ENCODE measurements at regions not wholly inside any gene's neighbourhood (a gene's known extent, or its start where the extent isn't known, plus 50 kb on each side); places are given as distances from the start of the nearest gene placed in this dataset.
A peak's percentile ranks its signal among the peaks of the same experiment; 100 is the strongest.

DNA sequence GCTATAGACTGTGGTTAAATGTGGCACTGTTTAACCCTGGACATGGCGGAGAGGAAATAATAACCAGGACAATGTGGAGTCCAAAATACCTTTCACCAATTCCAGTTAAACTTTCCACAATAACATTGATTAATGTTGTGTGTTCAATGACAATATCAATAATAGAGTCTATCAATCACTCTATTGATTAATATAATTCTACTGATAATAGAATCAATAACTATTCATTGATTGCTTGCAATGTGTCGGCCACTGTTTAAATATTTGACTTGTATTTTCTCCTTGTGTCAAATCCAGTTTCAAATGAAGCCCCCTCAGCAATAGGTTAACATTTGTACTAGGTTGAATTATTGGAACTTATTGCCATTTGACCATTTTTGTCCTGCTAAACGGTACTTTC lies 187.0 kb downstream of the PTPN20 start:
- ATAC-seq (ENCODE audit: poor library complexity) (no peak), DNase-seq (no peak)
- intact Hi-C loops (cut with DNase I), result no loop called here

DNA sequence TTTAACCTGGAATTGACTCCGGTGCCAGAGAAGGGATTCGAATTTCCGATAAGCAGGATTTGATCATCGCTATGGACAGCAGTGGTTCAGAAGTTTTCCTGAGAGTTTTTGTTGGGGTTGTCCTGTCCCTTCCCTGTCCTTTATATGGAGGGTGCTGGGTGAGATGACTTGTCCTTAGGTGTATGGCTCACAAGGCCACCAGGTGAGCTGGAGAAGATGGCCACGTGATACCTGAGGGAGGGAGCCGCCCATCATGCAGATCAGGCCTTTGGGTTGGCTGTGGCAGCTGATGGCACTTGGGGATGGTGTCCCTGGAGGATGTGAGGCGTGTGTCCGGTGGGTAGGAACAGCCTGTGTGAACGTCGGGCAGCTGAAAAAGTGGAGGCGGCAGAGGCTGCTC lies 187.7 kb downstream of the PTPN20 start:
- intact Hi-C loops (cut with DNase I), result no loop called here
- no peak for ATAC-seq (ENCODE audit: poor library complexity)
- DNase-seq, result no peak

DNA sequence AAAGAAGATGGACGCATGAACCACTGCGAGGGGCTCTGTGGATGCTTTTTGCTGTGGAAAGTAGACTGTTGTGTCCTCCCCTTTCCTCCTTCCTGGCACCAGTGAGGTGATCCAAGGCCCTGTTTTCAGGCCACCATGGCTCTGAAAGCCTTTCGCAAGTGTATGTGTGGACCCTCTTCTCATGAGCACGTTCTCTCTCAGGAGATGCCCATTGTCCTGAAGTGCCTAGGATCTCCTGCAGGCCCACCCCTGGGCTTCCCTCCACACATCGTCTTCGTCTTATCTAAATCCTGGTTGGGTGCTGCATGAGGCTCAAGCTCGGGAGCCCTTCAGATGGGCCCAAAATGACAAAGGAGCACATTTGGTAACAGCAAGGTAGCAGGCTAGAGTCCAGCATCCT lies 188.2 kb downstream of the PTPN20 start:
- intact Hi-C loops (cut with DNase I), result no loop called here
- no peak for ATAC-seq (ENCODE audit: poor library complexity)
- DNase-seq, result no peak

DNA sequence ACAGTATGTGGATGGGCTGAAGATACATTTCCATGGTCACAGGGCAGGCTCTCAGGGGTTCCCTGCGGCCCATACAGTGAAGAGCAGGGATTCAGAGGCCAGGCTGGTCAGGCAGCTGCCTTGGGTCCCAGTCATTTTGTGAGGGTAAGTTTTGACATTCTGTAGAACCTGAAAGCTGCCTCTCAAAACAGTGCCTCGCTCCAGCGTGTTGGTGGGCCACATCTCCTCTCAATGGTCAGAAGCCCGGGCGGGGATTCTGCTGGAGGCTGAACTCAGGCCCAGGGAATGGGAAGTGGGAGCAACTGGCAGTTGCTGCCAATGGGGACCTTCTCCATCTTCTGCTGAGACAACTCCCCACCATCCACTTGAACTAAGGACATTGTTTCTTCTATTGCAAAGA lies 190.0 kb downstream of the PTPN20 start:
- ATAC-seq (ENCODE audit: poor library complexity), result no peak
- DNase-seq, result no peak
- intact Hi-C loops (cut with DNase I), result no loop called here

DNA sequence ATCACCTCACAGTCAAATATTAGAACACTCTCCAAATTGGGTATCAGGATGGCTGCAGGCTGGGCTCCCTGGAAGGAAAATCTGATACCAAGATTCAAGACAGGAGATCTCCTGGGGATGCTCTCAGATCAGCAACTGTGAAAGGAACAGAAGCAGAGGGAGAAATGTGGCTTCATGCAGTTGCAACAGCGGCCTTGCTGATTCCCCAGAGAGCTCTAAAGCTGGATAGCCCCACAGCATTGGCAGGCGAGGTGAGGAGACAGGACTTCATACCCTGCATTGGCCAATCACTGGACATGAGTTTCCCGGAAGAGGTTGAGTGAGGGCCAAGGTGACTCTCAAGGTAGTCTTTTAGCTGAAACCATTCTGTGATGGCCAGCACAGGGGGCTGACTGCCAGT lies 190.6 kb downstream of the PTPN20 start:
- intact Hi-C loops (cut with DNase I), result no loop called here
- DNase-seq, result no peak
- no peak for ATAC-seq (ENCODE audit: poor library complexity)

DNA sequence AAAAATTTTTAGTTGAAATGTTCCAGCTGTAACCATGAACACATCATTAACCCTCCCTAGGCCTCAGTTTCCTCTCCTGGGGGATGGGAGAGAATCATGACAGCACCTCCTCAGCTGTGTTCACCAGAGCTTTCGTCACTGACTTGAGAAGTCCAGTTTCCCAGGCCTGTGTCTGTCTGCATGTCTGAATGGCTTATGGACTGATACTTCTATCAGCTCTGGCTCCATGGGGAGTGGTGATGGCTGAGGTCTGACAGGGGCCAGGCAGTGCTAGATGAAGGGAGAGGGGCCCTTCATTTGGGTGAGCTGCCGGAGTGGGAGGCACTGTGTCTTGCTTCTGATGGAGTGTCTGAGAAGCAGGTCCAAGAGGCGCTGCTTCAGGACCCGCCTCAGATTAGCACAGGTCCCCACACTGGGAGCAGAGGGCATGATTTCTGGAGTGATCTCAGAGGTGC lies 192.9 kb downstream of the PTPN20 start:
- ATAC-seq (ENCODE audit: poor library complexity), result no peak
- no peak for DNase-seq
- intact Hi-C loops (cut with DNase I), result no loop called here

DNA sequence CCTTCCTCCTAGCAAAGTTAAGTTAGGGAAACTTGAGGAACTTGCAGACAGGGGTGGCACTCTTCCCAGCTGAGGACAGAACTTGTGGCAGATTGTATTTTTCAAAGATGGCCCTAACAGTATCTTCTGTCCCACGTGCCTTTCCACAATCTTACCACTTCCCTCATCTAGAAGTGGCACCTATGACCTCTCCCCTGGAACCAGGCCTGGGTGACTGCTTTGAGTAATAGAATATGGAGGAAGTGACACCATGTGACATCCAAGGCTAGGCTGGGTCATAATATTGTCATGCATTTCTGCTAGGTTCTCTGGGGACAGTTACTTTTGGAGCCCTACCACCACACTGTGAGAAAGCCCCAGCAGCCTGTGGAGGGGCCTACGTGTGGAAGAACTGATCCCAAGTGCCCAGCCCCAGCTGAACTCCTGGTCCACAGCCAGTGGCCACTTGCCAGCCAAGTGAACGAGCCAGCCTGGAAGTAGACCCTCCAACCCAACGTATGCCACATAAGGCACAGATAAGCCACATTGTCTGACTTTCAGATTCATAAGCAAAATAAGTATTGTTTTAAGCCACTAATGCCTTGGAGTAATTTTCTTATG lies 193.7 kb downstream of the PTPN20 start:
- DNase-seq (no peak), ATAC-seq (ENCODE audit: poor library complexity) (peak; percentile 51)
- intact Hi-C loops (cut with DNase I), result no loop called here

DNA sequence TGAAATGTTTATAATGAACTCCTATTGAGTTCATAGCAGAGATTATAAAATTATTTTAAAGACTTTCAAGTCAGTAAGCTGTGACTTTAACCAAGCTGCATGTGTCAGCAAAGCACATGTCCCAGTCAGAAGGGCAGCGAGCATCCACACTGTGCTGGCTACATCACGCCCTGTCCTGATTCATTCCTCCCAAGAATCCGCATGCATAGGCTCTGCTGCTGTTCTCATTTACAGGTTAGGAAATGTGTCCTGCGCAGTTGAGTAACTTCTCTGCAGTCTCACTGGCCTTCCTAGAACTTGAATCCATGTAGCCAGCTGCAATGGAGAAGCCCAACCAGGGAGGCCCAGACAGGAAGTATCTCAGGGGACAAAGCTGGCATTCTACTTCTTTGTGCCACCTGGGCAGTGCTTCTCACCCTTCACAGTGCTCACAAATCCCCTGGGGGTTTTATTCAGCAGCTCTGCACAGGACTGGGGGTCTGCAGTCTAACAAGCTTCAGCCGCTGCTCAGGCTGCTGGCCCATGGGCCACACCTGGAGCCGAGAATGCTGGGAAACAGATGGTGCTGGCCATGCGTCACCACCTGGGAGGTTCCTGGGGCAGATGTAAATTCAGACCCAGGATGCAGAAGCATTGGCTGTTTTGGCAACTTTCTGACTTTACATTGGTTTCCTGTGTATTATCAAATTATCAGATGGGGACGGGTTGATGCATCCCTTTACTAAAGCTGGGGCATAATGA lies 192.8 kb upstream of the GDF10 start:
- intact Hi-C loops (cut with DNase I), result no loop called here
- ATAC-seq (ENCODE audit: poor library complexity) (no peak), DNase-seq (no peak)

DNA sequence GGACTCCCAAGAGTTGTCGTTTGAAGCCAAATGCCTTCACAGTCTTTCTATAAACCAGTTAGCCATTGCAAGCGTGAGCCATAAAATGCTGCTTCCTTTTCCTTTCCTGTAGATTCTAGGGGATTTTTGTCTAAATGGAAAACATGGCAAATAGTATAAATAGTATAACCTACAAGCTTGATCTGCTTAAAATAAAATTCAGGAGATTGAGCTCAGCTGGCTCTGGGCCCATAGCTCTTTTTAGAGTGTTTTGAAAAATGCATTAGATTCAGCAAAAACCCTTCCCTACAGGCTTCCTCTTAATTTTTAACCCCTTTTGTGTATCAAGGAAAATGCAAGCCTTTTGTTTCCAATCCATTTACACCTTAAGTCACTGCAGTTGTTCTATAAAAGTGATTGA lies 190.1 kb upstream of the GDF10 start:
- DNase-seq (no peak), ATAC-seq (ENCODE audit: poor library complexity) (no peak)
- intact Hi-C loops (cut with DNase I), result no loop called here

DNA sequence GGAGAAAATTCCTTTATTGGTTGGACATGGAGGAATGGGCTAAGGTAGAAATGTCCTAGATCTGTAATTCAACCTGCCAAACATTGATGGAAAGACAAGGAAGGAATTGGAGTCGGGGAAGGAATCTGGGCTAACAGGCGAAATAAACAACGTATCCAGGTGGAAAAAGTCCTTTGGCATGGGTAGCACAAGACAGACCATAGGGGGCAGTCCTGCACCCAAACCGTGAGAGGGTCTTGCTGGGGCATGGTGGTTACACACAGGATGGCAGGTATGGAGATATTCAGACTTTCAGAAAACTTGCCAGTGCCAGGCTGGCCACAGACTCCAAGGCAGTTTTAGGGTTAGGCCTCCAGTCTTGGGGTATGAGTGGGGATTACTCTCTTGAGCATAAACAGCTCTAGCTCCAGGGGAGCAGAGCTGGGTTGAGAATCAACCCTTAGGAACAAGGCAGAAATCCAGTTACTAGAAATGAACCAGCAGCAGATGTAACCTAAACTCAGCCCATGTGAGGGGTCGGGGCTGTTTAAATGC lies 188.6 kb upstream of the GDF10 start:
- DNase-seq, result no peak
- intact Hi-C loops (cut with DNase I), result no loop called here
- no peak for ATAC-seq (ENCODE audit: poor library complexity)

DNA sequence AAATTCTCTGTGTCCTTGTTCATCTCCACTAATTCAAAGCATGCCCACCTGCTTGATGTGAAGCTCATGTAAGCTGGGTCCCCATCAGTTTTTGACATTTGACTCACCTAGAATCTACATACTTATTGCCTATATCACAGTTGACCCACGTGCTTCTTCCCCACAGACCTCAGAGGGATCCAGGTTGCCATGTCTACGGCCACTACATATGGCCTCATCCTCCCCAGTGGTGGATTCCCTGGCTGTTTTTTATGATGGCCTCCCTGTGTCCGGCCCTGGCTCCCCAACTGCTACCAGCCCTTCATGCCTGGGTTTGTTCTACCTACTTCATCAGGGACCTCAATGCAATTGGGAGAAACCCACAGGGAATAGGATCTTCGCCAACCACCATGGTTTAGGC lies 187.4 kb upstream of the GDF10 start:
- ATAC-seq (ENCODE audit: poor library complexity), result no peak
- DNase-seq, result no peak
- intact Hi-C loops (cut with DNase I), result no loop called here

DNA sequence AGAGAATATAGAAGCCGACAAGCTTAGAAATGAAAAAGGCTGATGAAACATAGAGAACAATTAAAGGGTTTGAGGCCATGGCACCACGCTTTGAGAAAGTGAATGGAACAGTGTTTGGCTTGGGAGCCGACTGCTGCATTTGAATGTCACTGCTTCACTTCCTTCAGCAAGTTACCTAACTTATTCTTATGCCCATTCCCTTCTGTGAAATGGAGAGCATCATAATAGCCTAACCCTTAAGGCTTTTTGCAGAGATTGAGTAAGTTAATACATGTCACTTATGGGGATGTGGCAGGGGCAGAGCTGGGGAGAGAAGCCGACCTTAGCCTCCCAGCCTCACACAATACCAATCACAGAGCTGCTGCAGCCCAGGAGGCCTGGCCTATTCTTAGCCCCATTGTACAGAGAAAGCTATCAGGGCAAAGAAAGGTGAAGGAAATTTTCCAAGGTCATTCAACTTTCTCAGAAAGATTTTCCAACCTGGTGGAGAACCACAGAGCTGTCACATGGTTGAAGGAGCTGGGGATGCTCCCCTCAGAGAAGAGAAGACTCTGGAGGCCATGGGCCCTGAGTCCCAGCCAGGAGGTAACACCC lies 186.0 kb upstream of the GDF10 start:
- no peak for DNase-seq
- intact Hi-C loops (cut with DNase I), result no loop called here
- no peak for ATAC-seq (ENCODE audit: poor library complexity)

DNA sequence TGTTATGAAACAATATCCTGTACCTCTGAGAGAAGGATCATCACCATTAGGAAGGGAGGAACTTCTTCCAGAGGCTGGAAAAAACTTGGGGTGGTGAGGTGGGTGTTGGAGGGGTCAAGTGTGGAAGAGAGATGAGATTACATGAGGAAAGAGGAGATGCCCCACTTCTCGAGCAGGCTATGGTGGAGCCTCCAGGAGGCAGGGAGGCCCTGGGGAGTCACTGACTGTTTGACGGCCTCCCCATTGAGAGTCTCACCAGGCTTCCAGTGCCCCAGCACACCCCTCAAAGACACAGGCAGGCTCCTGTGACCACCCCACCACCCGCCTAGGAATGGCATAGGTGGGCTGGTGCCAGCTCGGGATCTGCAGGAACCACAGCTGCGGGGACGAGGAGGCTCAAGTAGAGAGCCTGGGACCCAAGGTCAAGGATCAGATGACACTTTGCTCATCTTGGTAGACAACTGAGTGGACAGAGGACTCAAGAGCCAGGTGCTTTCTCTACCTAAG lies 185.3 kb upstream of the GDF10 start:
- DNase-seq (no peak), ATAC-seq (ENCODE audit: poor library complexity) (no peak)
- intact Hi-C loops (cut with DNase I), result no loop called here

DNA sequence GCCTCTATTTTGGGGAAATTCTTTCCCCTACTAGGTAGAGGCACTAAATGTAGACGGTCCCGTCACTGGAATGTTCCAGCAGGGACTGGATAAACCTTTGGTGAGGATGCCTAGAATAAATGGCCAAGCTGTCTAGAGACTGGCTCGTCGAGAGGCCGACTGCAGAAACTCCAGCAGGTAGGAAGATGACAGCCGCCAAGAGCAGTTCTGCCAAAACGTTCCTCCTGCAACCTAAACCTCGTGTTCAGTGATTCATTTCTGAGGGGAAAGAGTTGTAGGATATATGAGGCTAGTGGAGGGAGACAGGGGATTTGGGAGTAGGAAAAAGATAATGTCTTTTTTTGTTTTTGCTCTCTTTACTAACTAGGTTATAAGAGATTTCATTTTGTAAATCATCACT lies 184.7 kb upstream of the GDF10 start:
- intact Hi-C loops (cut with DNase I), result no loop called here
- DNase-seq (no peak), ATAC-seq (ENCODE audit: poor library complexity) (no peak)

DNA sequence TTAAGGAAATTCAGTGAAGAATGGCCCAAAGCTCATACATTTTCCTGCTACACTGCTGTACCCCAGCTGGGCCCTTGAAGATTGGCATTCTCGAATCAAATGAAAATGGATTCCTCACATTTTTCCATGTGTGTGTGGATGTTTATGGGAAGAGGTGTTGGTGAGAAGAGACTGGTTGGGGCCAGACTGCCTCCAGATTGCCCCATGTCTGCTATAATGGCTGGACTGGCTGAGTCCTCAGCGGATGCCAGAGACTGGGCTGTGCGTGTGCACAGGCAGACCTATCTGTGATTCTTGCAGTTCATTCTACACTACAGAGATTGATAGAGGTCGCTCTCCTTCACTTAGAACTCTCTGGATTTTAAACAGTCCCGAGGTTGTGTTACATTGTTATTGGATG lies 183.6 kb upstream of the GDF10 start:
- intact Hi-C loops (cut with DNase I), result no loop called here
- no peak for ATAC-seq (ENCODE audit: poor library complexity)

DNA sequence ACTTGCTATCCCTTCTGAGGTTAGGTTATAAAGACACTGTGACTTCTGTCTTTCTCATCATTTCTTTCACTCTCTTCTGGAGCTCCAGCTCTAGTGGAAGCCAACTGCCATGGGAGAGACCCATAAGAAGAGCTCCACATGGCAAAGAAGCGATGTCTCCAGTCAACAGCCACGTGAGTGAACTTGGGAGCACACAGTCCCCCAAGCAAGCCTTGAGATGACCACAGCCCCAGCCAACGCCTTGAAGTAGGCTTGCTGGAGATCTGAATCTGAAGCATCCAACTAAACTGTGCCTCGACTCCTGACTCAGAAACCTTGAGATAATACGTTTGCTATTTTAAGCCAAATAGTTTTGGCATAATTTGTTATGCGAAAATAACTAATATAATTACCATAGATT lies 181.7 kb upstream of the GDF10 start:
- intact Hi-C loops (cut with DNase I), result no loop called here
- DNase-seq (no peak), ATAC-seq (ENCODE audit: poor library complexity) (no peak)

More for the DNA sequence above, 183.6 kb upstream of the GDF10 start:
- DNase-seq, result no peak

DNA sequence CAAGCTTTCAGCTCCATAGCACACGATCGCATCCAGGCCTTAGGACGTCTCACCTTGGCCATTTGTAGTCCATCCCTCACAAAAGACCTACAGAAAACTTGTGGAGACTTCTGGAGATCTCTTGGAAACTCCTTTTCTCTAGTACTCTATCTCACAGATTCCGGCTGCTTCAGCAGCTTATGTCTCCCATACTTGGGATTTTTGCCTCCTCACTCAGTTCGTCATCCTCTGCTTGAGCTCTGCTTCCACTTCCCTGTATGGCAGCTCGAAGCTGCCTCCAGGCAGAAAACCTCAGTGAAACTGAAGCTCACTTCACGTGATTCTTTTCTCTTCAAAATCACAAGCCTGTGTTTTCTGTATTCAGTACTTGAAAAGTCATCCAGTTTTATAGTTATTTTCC lies 178.7 kb upstream of the GDF10 start:
- ATAC-seq (ENCODE audit: poor library complexity), result no peak
- intact Hi-C loops (cut with DNase I), result no loop called here

DNA sequence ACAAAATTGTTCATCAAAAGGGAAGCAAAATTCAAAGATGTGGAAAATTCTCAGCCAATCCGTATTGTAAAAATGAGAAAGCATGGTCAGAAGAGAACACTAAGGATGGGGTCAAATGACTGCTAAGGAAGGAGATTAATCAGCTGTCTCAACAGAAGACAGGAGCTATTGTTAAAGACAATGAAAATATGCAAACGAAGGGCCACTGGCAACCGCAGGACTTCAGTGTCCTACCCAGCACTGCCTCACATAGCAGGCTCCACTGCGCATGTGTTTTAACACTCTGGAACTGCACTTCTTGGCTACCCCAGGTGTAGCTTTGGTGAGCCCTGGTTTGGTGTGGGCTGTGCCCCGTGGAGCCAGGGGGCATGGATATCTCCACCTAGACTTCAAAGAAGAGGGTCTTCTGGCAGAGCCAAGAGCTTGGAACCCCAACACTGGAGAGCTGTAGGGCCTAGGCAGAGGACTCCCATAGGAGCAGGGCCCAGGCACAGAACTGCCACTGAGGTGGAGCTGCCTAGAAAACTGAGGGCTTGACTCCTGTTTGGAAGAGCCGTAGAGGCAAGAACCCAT lies 176.2 kb upstream of the GDF10 start:
- intact Hi-C loops (cut with DNase I), result no loop called here
- ATAC-seq (ENCODE audit: poor library complexity), result no peak

More for the DNA sequence above, 178.7 kb upstream of the GDF10 start:
- no peak for DNase-seq

DNA sequence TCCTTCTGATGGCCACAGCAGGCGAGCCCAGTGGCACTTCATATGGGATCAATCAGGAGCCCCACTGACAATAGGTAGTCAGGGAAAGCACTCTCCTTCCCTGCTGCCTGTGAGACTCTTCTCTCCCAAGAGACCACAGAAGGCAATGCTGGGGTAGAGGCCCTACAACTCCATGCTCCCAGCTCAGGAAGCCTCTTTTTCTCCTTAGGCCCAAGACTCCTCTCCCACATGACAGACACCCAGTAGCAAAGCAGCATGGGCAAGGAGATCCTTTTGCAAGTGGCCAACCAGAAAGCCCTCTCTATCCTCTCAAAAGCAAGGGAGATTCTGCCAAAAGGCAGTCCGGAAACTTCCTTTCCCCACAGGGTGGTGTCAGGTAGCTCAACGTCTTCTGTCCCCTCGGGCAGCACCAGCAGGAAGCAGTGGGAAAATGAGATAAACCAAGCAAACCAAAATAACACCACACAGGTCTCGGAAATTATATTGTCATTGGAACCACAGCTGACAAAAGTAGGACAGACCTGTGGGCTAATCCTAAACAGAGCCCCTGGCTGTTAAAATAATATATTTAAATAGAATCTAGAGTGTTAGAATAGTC lies 172.7 kb upstream of the GDF10 start:
- intact Hi-C loops (cut with DNase I), result no loop called here
- ATAC-seq (ENCODE audit: poor library complexity) (no peak), DNase-seq (no peak)

More for the DNA sequence above, 176.2 kb upstream of the GDF10 start:
- DNase-seq, result no peak
